T-helper 1 cell treated with Interleukin-12 subunit alpha and Interleukin-12 subunit beta and Interleukin-4 antibody, amounts not matched to agents 30 μg/mL and 1 μg/mL, for 36 hours (primary cell): ENCODE measurements at regions not wholly inside any gene's neighbourhood (a gene's known extent, or its start where the extent isn't known, plus 50 kb on each side); places are given as distances from the start of the nearest gene placed in this dataset.
"Not testable (repeated sequence)": the region's sequence is repeated elsewhere in the genome, so short reads cannot be mapped to it uniquely, and the experiment has no call there.

Source experiments
- H3K27ac Mint-ChIP-seq: one replicate; pipeline ENCODE4 v1.8.0; 2021; ENCODE audit warnings: mild to moderate bottlenecking, mixed read lengths
- H3K27me3 Mint-ChIP-seq: one replicate; pipeline ENCODE4 v1.8.0; 2021; ENCODE audit warnings: low read depth, mixed read lengths
- H3K36me3 Mint-ChIP-seq: one replicate; pipeline ENCODE4 v1.8.0; 2021; ENCODE audit warnings: low read depth, mixed read lengths
- H3K4me1 Mint-ChIP-seq: one replicate; pipeline ENCODE4 v1.8.0; 2021; ENCODE audit warnings: low read depth, mixed read lengths
- H3K4me3 Mint-ChIP-seq: one replicate; pipeline ENCODE4 v1.8.0; 2021; ENCODE audit warnings: mild to moderate bottlenecking, moderate library complexity, mixed read lengths
- H3K9me3 Mint-ChIP-seq: one replicate; pipeline ENCODE4 v1.8.0; 2021; ENCODE audit warnings: mixed read lengths

- no peaks in the 10 kb centered on the region for H3K4me1 Mint-ChIP-seq
- no peaks in the 10 kb centered on the region for H3K36me3 Mint-ChIP-seq
- H3K9me3 Mint-ChIP-seq, result no peaks in the 10 kb centered on the region
- no peak overlapping the region for H3K27ac Mint-ChIP-seq
- H3K27me3 Mint-ChIP-seq, result no peaks in the 10 kb centered on the region
- no peak overlapping the region for H3K4me3 Mint-ChIP-seq
These were observed 63.3 kb upstream of the VIPR2 start for GRCh38 chr7:159207951-159208350.

GRCh38 chr7:159207393-159207792 lies 62.7 kb upstream of the VIPR2 start:
- H3K9me3 Mint-ChIP-seq, result no peaks in the 10 kb centered on the region
- no peaks in the 10 kb centered on the region for H3K36me3 Mint-ChIP-seq
- no peaks in the 10 kb centered on the region for H3K27me3 Mint-ChIP-seq
- H3K4me3 Mint-ChIP-seq, result no peak overlapping the region
- H3K27ac Mint-ChIP-seq, result no peak overlapping the region
- H3K4me1 Mint-ChIP-seq, result no peaks in the 10 kb centered on the region

GRCh38 chr7:159205833-159206232 lies 61.2 kb upstream of the VIPR2 start:
- no peaks in the 10 kb centered on the region for H3K9me3 Mint-ChIP-seq
- H3K4me3 Mint-ChIP-seq, result no peak overlapping the region
- no peak overlapping the region for H3K27ac Mint-ChIP-seq
- H3K36me3 Mint-ChIP-seq, result no peaks in the 10 kb centered on the region
- no peaks in the 10 kb centered on the region for H3K27me3 Mint-ChIP-seq
- no peaks in the 10 kb centered on the region for H3K4me1 Mint-ChIP-seq

- Mint-ChIP-seq H3K27me3 (no peaks in the 10 kb centered on the region), H3K27ac (no peak overlapping the region), H3K9me3 (no peaks in the 10 kb centered on the region), H3K4me3 (no peak overlapping the region), H3K36me3 (no peaks in the 10 kb centered on the region), H3K4me1 (no peaks in the 10 kb centered on the region)
These were observed 60.0 kb upstream of the VIPR2 start for GRCh38 chr7:159204664-159205063.

GRCh38 chr7:159203253-159203652 lies 58.6 kb upstream of the VIPR2 start:
- not testable (repeated sequence) for H3K36me3 Mint-ChIP-seq, H3K27me3 Mint-ChIP-seq, H3K9me3 Mint-ChIP-seq, H3K4me1 Mint-ChIP-seq, H3K27ac Mint-ChIP-seq, H3K4me3 Mint-ChIP-seq

GRCh38 chr7:159201722-159202330 lies 57.2 kb upstream of the VIPR2 start:
- no peak overlapping the region for H3K27ac Mint-ChIP-seq
- H3K9me3 Mint-ChIP-seq, result no peaks in the 10 kb centered on the region
- H3K27me3 Mint-ChIP-seq, result no peaks in the 10 kb centered on the region
- peaks cover 14% of the 10 kb centered on the region for H3K4me1 Mint-ChIP-seq
- H3K36me3 Mint-ChIP-seq, result no peaks in the 10 kb centered on the region
- no peak overlapping the region for H3K4me3 Mint-ChIP-seq

DNA sequence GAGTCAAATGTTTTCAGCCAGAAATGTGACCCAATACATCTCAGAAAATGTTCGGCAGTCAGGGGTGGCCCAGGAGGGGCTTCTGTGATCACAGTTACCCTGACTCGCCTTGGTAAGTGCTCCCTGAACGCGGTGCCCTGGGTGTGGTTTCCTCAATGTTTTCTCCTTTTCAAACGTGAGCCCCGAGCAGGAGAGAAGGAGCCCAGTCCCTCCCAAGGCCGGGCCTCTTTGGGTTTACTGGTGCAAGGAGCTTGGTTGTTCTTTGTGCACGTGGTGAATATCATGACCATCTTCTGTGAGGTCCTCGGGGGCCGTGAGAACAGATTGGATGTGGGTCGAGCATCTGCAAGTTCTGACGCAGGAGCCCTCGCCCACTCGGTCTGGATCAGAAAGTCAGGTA lies 55.8 kb upstream of the VIPR2 start:
- Mint-ChIP-seq H3K36me3 (no peaks in the 10 kb centered on the region), H3K27me3 (no peaks in the 10 kb centered on the region), H3K9me3 (no peaks in the 10 kb centered on the region), H3K4me3 (no peak overlapping the region), H3K27ac (no peak overlapping the region), H3K4me1 (peaks cover 21% of the 10 kb centered on the region)

GRCh38 chr7:159198016-159198724 lies 53.5 kb upstream of the VIPR2 start:
- Mint-ChIP-seq H3K9me3 (no peaks in the 10 kb centered on the region), H3K36me3 (no peaks in the 10 kb centered on the region), H3K27me3 (no peaks in the 10 kb centered on the region), H3K4me3 (peak overlapping the region; percentile 77), H3K4me1 (peaks cover 27% of the 10 kb centered on the region), H3K27ac (peak overlapping the region; percentile 93)

DNA sequence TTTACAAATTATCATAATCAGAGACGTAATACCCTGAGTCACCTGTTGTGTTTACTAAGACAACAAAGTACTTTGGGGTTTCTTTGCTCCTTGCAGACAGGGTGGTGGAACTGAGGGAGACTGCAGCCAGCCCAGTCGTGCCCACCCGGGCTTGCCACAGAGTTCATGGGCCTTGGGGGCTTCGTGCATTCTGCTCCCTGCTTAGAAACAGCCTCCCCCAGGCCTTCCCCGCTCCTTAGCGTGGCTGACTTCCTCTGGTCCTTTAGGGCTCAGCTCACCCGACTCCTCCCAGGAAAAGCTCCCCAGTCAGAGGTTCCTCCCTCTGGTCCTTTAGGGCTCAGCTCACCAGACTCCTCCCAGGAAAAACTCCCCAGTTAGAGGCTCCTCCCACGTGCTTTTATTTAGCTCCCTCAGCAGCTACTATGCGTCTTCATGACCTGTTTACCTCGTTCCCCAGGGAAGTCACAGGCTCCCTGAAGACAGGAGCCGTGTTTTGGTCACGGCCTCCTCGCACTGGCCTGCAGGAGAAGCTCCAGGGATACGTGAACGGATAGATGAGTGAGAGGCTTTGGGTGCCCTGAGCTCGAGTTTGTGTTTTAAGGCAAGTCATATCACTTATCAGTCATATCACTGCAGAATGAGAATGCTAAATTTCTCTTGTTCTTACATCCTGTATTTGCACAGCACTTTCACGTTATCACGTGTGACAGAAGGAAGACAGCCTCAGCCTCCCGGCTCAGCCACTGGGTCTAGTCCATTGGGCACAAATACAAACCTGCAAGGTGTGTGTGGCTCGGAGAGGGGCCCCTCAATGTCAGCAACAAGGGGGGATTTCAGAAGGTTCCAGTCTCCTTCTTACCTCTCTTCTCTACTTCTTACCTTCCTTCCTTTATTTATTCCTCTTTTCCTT lies 52.7 kb upstream of the VIPR2 start:
- Mint-ChIP-seq H3K4me3 (peak overlapping the region; percentile 77), H3K4me1 (peaks cover 27% of the 10 kb centered on the region), H3K27ac (peak overlapping the region; percentile 93), H3K27me3 (no peaks in the 10 kb centered on the region), H3K9me3 (no peaks in the 10 kb centered on the region), H3K36me3 (no peaks in the 10 kb centered on the region)

GRCh38 chr7:159196584-159196983 lies 51.9 kb upstream of the VIPR2 start:
- Mint-ChIP-seq H3K27ac (no peak overlapping the region), H3K36me3 (no peaks in the 10 kb centered on the region), H3K4me1 (peaks cover 29% of the 10 kb centered on the region), H3K27me3 (no peaks in the 10 kb centered on the region), H3K9me3 (no peaks in the 10 kb centered on the region), H3K4me3 (peak overlapping the region; percentile 5)

DNA sequence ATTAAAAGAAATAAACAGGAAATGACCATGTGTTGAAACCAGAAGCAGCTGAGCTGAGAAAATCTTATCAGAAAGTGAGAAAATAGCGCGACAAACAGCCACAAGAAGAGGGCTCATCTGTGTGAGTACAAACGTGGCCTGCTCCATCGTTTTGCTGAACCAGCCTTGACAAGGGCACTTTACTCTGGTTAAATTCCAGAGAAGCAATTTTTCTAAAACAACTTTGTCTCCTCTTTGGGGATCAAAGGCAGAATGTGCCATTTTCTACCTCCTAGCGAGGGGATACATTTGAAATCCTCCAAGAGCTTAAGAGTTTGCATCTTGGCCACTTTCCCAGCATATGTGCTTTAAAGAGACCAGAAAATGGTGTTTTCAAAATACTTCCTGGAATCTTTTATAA lies 51.3 kb upstream of the VIPR2 start:
- Mint-ChIP-seq H3K4me3 (no peak overlapping the region), H3K4me1 (peaks cover 29% of the 10 kb centered on the region), H3K27me3 (no peaks in the 10 kb centered on the region), H3K36me3 (no peaks in the 10 kb centered on the region), H3K9me3 (no peaks in the 10 kb centered on the region), H3K27ac (peak overlapping the region; percentile 58)
